Ishikawa (cell line): ENCODE measurements at regions not wholly inside any gene's neighbourhood (a gene's known extent, or its start where the extent isn't known, plus 50 kb on each side); places are given as distances from the start of the nearest gene placed in this dataset.

Experiments
- CEBPB ChIP-seq: IDR thresholded peaks from 2 replicates; pipeline ENCODE4 v1.6.1; 2012
- CREB1 ChIP-seq: IDR thresholded peaks from 2 replicates; pipeline ENCODE4 v1.6.1; 2012; ENCODE audit warnings: low read depth
- EGR1 ChIP-seq: IDR thresholded peaks from 2 replicates; pipeline ENCODE4 v1.6.1; 2012
- EP300 ChIP-seq: IDR thresholded peaks from 2 replicates; pipeline ENCODE4 v1.6.1; 2012; ENCODE audit warnings: borderline replicate concordance
- FOXM1 ChIP-seq: IDR thresholded peaks from 2 replicates; pipeline ENCODE4 v1.6.1; 2012; ENCODE audit warnings: low read depth, borderline replicate concordance
- MAX ChIP-seq: IDR thresholded peaks from 2 replicates; pipeline ENCODE4 v1.6.1; 2012
- NFIC ChIP-seq: IDR thresholded peaks from 2 replicates; pipeline ENCODE4 v1.6.1; 2012
- RAD21 ChIP-seq: IDR thresholded peaks from 2 replicates; pipeline ENCODE4 v1.6.1; 2012; ENCODE audit warnings: low read depth
- REST ChIP-seq: IDR thresholded peaks from 2 replicates; pipeline ENCODE4 v1.6.1; 2012; ENCODE audit warnings: low read depth, mild to moderate bottlenecking
- TAF1 ChIP-seq: IDR thresholded peaks from 2 replicates; pipeline ENCODE4 v1.6.1; 2012; ENCODE audit warnings: low read depth, mild to moderate bottlenecking
- TCF12 ChIP-seq: IDR thresholded peaks from 2 replicates; pipeline ENCODE4 v1.6.1; 2012; ENCODE audit warnings: low read depth
- TEAD4 ChIP-seq: IDR thresholded peaks from 2 replicates; pipeline ENCODE4 v1.6.1; 2012
- USF1 ChIP-seq: IDR thresholded peaks from 2 replicates; pipeline ENCODE4 v1.6.1; 2012
- YY1 ChIP-seq: IDR thresholded peaks from 2 replicates; pipeline ENCODE4 v1.6.1; 2012; ENCODE audit warnings: low read depth
- ZBTB7A ChIP-seq: IDR thresholded peaks from 2 replicates; pipeline ENCODE4 v1.6.1; 2012; ENCODE audit warnings: low read depth

- TF ChIP-seq CEBPB = no peak
- no peak for TF ChIP-seq TEAD4
- no peak for TF ChIP-seq FOXM1
- no peak for TF ChIP-seq RAD21
- no peak for TF ChIP-seq CREB1
- TF ChIP-seq YY1 = no peak
- TF ChIP-seq ZBTB7A = no peak
- TF ChIP-seq TCF12 = no peak
- no peak for TF ChIP-seq TAF1
- TF ChIP-seq MAX = no peak
These were observed 249.3 kb upstream of the DUSP10 start for GRCh38 chr1:221991221-221991620.

GRCh38 chr1:221989741-221990140 is 247.9 kb upstream of the DUSP10 start:
- no peak for TF ChIP-seq FOXM1
- TF ChIP-seq TEAD4 = no peak
- TF ChIP-seq NFIC = no peak
- TF ChIP-seq YY1 = no peak
- TF ChIP-seq ZBTB7A = no peak

GRCh38 chr1:221988829-221989228 is 246.9 kb upstream of the DUSP10 start:
- TF ChIP-seq CREB1 (no peak), USF1 (no peak), CEBPB (no peak), YY1 (no peak), ZBTB7A (no peak), RAD21 (no peak), TAF1 (no peak), TEAD4 (no peak)

GRCh38 chr1:221987860-221988520 is 246.1 kb upstream of the DUSP10 start:
- TF ChIP-seq ZBTB7A (no peak), CREB1 (no peak), YY1 (no peak), USF1 (no peak), RAD21 (no peak), TCF12 (no peak), FOXM1 (no peak), EGR1 (no peak), MAX (no peak), EP300 (no peak), TEAD4 (no peak), TAF1 (no peak), NFIC (no peak)

GRCh38 chr1:221983444-221983843 is 241.6 kb upstream of the DUSP10 start:
- TF ChIP-seq TCF12 = no peak
- TF ChIP-seq EGR1 = no peak
- TF ChIP-seq REST = no peak
- TF ChIP-seq TAF1 = no peak
- no peak for TF ChIP-seq USF1
- no peak for TF ChIP-seq ZBTB7A
- no peak for TF ChIP-seq MAX

GRCh38 chr1:221981461-221981860 is 239.6 kb upstream of the DUSP10 start:
- TF ChIP-seq ZBTB7A (no peak), EP300 (no peak), CREB1 (no peak), NFIC (no peak), MAX (no peak), EGR1 (no peak), CEBPB (no peak), YY1 (no peak), FOXM1 (no peak), REST (no peak), TEAD4 (no peak)
